Kidney (tissue), 13 donors: ENCODE measurements at regions not wholly inside any gene's neighbourhood (a gene's known extent, or its start where the extent isn't known, plus 50 kb on each side); places are given as distances from the start of the nearest gene placed in this dataset.

Source experiments
- DNase-seq, 5 donors: peaks; one replicate each; pipeline ENCODE4 v3.0.0-alpha.2; 2013 to 2020
- FAIRE-seq: peaks from 2 replicates; lab custom pipeline; 2012; peaks lifted over from hg19 to GRCh38; lab: Jason Lieb, UNC
- H3K27ac ChIP-seq, 2 donors: one replicate each; pipeline ENCODE4 v1.7.0; 2013; ENCODE audit warnings: low read depth in 2 of 2, low read length in 2 of 2, inconsistent platforms in 1 of 2
- H3K27me3 ChIP-seq: one replicate; pipeline ENCODE4 v1.7.1; 2013; ENCODE audit warnings: low read length, inconsistent platforms; ENCODE audit not compliant: control insufficient read depth, insufficient read depth
- H3K36me3 ChIP-seq, 3 donors: one replicate each; pipeline versions ENCODE4 v1.7.0 to v1.7.1; 2013; ENCODE audit warnings: low read length in 3 of 3, control low read depth in 1 of 3, inconsistent platforms in 1 of 3; ENCODE audit not compliant: insufficient read depth in 3 of 3, control insufficient read depth in 2 of 3
- H3K4me1 ChIP-seq, 3 donors: one replicate each; pipeline versions ENCODE4 v1.7.0 to v1.7.1; 2013; ENCODE audit warnings: low read length in 3 of 3, inconsistent platforms in 1 of 3, low read depth in 1 of 3; ENCODE audit not compliant: control insufficient read depth in 2 of 3, insufficient read depth in 2 of 3
- H3K4me3 ChIP-seq, 3 donors: one replicate each; pipeline versions ENCODE4 v1.7.0 to v1.8.1; 2013; ENCODE audit warnings: low read length in 3 of 3, control low read depth in 1 of 3, inconsistent platforms in 1 of 3
- H3K9ac ChIP-seq, 3 donors: one replicate each; pipeline versions ENCODE4 v1.7.0 to v1.7.1; 2013; ENCODE audit warnings: low read length in 3 of 3, control low read depth in 1 of 3, inconsistent platforms in 1 of 3
- H3K9me3 ChIP-seq, 3 donors: one replicate each; pipeline versions ENCODE4 v1.7.0 to v1.7.1; 2013; ENCODE audit warnings: low read length in 3 of 3, control low read depth in 1 of 3, inconsistent platforms in 1 of 3; ENCODE audit not compliant: control insufficient read depth in 2 of 3, insufficient read depth in 1 of 3
- CTCF ChIP-seq: IDR thresholded peaks from 3 replicates; pipeline ENCODE4 v1.5.1; 2012; ENCODE audit warnings: mild to moderate bottlenecking, moderate library complexity, borderline replicate concordance; ENCODE audit not compliant: insufficient read depth; ENCODE audit errors: extremely low read depth
- intact Hi-C: fragments of 100-400 bp; cut with DNase I; formaldehyde crosslinking; loops from one replicate; pipeline ENCODE4 v1.11.1; 2022
- donor health status: control.
- donor health status: control.
- donor health status: control.
- donor health status: control.
- donor health status: control.
- donor health status: DM: yes; HTN: yes; CAD: no.
- donor health status: Normal renal cell carcinoma (clear cell type).

- no peaks in the 10 kb centered on the region for H3K4me1 ChIP-seq
- no peak overlapping the region for H3K4me3 ChIP-seq
- no peaks in the 10 kb centered on the region for H3K9me3 ChIP-seq
- intact Hi-C loops, result no loop called here
- no peak for TF ChIP-seq CTCF
- no peak overlapping the region for H3K9ac ChIP-seq
- no peak overlapping the region for H3K27ac ChIP-seq
- FAIRE-seq (no peak), DNase-seq (no peak)
- no peaks in the 10 kb centered on the region for H3K27me3 ChIP-seq
- no peaks in the 10 kb centered on the region for H3K36me3 ChIP-seq
Observed at GRCh38 chr11:92423115-92424034, 198.8 kb downstream of the FAT3 start.

GRCh38 chr11:92424281-92424680 lies 199.7 kb downstream of the FAT3 start:
- H3K9ac ChIP-seq, result no peak overlapping the region
- no peaks in the 10 kb centered on the region for H3K27me3 ChIP-seq
- intact Hi-C loops, result no loop called here
- TF ChIP-seq CTCF, result no peak
- no peaks in the 10 kb centered on the region for H3K4me1 ChIP-seq
- H3K27ac ChIP-seq, result no peak overlapping the region
- H3K9me3 ChIP-seq, result peaks cover 0 to 2% (median 0%) of the 10 kb centered on the region in 3 donors
- no peak for FAIRE-seq
- no peaks in the 10 kb centered on the region for H3K36me3 ChIP-seq
- H3K4me3 ChIP-seq, result no peak overlapping the region
- no peak for DNase-seq

GRCh38 chr11:92425127-92425526 lies 200.5 kb downstream of the FAT3 start:
- H3K4me3 ChIP-seq, result no peak overlapping the region
- no peaks in the 10 kb centered on the region for H3K4me1 ChIP-seq
- intact Hi-C loops, result no loop called here
- FAIRE-seq (no peak), DNase-seq (no peak)
- TF ChIP-seq CTCF, result no peak
- H3K9ac ChIP-seq, result no peak overlapping the region
- no peaks in the 10 kb centered on the region for H3K27me3 ChIP-seq
- H3K27ac ChIP-seq, result no peak overlapping the region
- H3K36me3 ChIP-seq, result no peaks in the 10 kb centered on the region
- peaks cover 0 to 2% (median 0%) of the 10 kb centered on the region in 3 donors for H3K9me3 ChIP-seq
